Hepatic stellate cell (primary cell): ENCODE measurements at regions not wholly inside any gene's neighbourhood (a gene's known extent, or its start where the extent isn't known, plus 50 kb on each side); places are given as distances from the start of the nearest gene placed in this dataset.
A peak's percentile ranks its signal among the peaks of the same experiment; 100 is the strongest.
"Not testable (repeated sequence)": the region's sequence is repeated elsewhere in the genome, so short reads cannot be mapped to it uniquely, and the experiment has no call there.

ENCODE experiments used
- DNase-seq: peaks from one replicate; pipeline ENCODE4 v3.0.0; 2011; ENCODE audit warnings: low spot score

- DNase-seq, result no peak
Measured at GRCh38 chr14:81955123-81955522, 421.5 kb upstream of the SEL1L start.

- no peak for DNase-seq
Measured at GRCh38 chr14:81960781-81961180, 427.1 kb upstream of the SEL1L start.

DNA sequence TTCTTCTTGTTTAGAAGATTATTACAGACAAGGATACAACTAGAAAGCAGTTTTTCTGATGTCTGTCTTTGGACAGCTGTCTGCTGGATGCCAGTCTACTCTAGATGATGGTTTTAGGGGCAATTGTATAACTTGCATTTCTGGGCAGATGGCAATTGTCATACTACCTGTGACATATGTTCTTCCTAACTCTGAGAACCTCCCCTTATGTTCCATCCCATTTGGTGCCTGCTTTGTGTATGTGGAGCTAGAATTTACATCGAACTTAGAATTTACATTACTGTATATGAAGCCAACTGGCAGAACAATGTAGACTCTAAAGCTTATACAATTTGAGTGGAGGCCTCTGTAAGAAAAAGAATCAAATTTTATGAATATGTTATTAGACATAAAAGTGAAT, 430.2 kb upstream of the SEL1L start:
- no peak for DNase-seq

DNA sequence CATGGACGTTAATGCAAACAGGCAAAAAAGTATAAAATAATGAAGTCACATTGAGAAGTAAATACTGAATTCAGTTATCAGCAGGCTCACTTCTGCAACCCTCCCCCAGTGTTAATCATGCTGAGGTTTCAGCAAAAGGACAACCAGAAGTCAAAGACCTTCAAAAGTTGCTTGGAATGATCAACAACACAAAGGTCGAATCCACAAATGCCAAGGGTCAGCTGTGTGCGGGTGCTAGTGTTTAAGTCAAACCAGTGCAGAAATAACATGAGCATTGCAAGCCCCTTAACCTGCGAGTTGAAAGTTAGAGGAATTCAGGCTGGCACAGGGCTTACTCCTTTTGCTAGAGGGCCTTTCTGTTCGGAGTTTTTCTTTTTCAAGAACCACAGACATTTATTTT, 436.7 kb upstream of the SEL1L start:
- DNase-seq, result no peak

DNA sequence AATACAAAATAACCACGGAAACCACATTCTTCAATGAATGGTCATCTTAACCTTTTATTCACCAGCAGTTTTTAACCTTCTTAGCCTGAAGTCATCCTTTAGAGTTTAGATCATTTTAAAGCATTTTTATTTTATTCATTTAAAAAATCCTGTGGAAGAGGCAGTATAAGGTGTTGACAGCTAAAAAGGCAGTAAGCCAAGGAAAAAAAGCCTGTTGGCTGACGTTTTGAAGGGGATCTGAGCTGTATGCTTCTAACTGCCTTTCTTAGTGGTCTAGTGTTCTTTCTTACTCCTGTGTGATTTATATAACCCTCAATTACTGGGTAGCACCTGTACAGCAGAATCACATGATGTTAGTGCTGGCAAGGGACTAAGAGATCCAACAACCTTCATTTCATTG, 438.3 kb upstream of the SEL1L start:
- DNase-seq, result no peak

GRCh38 chr14:81972601-81973000, 438.9 kb upstream of the SEL1L start:
- DNase-seq, result no peak

- DNase-seq, result no peak
Measured at GRCh38 chr14:81974543-81974942, 440.9 kb upstream of the SEL1L start.

- no peak for DNase-seq
Measured at GRCh38 chr14:81980601-81981306, 447.1 kb upstream of the SEL1L start.

DNA sequence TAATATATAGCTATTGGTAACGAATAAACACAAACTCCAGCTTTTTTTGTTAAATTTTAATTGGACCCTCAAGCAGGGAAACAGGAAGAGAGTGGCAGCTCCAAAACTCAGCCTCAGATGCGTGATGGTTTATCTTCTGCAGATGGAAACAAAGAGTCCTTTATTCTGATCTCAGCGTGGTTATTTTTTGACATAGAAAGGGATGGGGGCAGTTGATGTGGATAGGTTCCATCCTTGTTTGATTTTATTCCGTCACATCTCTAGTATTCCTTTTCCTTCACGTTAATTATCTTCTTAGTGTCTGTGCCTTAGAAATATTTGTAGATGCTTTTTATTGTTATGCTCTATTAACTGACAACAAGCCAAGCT, 447.6 kb upstream of the SEL1L start:
- no peak for DNase-seq

DNA sequence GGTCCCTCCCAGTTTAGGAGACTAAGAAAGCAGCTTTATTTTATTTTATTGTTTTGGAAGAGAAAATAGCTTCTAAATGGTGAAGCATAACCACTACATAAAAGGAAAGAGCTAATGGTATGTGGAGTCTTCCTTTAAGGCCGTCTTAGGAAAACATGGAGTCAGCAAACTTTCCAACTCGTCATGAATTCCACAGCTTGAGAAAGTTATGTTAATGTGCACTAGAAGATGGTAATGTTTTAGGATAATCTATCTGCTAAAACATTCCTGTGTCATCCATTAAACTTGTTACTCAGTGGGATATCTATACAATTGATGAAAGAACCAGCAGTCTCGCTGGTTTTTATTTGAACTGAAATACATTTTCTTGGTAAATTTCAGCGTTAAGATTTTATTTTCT, 448.4 kb upstream of the SEL1L start:
- DNase-seq, result no peak

DNA sequence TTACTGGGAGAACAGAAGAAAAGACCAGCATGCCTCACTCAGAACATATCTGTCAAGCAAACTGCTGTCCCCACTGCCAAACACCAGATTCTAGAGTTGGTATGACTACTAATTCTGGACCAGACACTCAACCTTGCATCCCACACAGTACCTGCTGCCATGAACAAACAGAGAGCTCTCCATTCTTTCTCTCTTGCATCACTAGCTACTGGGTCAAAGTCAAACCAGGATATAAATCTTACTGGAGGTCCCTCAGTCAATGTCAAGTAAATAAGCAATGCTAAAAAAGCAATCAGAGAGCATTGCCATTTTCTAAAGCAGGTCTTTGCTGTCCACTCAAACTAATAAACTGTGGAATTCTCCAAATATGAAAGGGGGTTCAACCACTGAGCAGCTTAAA, 452.4 kb upstream of the SEL1L start:
- no peak for DNase-seq

DNA sequence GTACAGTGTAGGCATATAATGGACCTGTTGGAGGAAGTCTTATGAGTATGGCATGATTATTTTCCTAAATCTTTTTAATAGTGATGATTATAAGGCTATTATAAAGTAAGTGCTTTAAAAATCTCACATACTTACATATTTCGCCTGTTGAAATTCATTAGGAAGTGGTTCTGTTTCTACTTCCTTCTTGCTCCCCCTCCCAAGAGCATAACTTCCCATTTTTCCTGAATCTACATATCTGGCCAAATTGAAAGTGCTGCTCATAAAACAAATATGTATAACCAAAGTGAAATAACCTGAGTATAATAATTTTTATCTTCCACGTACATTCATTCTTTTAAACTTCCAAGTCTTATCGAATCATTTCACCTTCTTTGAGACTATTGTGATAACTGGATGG, 455.6 kb upstream of the SEL1L start:
- DNase-seq, result no peak

GRCh38 chr14:81990312-81990761, 456.7 kb upstream of the SEL1L start:
- DNase-seq, result peak; percentile 6

- no peak for DNase-seq
Measured at GRCh38 chr14:81991998-81992397, 458.3 kb upstream of the SEL1L start.

DNA sequence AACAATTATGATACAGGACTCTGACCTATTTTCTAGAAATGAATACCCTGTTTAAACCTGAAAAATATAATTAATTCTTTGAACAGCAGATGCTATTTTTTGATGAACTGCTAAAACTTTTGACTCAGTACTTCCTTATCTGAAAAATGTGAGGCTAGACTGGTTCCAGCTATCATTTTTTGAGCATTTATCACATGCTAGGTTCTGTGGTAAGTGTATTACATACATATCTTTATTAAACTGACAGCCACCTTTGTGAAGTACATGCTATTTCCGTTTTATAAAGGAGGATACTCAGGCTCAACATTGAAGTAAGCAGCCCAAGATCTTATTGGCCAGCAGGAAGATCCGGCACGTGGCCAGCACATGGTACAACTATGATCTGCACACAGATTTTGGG, 459.8 kb upstream of the SEL1L start:
- DNase-seq, result no peak

DNA sequence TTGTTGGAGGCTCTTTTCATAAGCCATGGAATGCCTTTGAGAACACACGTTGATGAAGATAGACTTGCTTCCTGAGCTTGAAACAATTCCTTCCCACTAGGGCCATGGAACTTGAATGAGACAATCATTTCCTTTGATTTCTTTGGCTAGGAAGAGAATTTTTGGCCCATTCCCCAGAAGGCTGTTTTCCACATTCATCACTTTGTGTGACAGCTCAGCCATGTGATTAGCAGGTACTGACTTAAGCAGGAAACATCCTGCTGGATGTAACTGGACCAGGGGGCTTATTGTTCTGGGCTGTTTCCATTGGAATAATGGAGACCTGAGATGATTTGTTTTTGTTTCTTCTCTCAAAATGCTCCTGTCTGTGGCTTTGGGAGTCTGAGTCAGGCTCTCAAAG, 469.8 kb upstream of the SEL1L start:
- DNase-seq, result no peak

DNA sequence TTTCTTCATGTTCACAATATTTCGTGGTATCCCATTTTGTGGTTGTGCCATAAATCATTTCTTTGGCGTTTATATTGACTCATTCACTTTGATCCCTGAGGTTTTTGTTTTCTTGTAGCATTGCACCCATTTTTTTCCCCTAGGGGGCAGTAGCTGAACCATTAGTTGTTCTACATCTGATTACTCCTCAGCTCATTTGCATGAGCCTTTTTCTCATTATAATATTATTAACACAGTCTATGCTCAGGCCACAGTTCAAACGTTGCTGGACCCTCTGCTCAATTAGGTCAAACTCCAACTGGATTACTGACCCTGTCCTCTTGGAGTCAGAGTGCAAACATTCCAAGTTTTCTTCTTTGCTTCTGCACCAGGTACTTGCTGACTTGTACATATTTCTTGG, 475.4 kb upstream of the SEL1L start:
- DNase-seq, result no peak

GRCh38 chr14:82009993-82010392, 476.3 kb upstream of the SEL1L start:
- DNase-seq, result no peak

- DNase-seq, result no peak
Measured at GRCh38 chr14:82011460-82011859, 477.8 kb upstream of the SEL1L start.

- DNase-seq, result no peak
Measured at GRCh38 chr14:82029038-82029437, 495.4 kb upstream of the SEL1L start.

GRCh38 chr14:82035397-82035796, 501.7 kb upstream of the SEL1L start:
- no peak for DNase-seq

DNA sequence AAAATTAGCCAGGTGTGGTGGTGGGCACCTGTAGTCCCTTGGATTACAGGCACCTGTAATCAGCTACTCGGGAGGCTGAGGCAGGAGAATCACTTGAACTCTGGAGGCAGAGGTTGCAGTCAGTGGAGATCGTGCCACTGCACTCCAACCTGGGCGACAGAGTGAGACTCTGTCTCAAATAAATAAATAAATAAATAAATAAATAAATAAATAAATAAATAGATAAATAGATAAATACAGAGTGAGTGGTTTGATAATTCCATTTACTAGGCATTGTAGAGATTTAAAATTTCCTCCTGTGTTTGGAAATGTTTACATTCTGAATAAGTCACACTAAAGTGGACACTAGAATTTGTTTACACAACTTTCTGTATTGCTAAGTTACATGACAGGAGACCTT, 504.4 kb upstream of the SEL1L start:
- not testable (repeated sequence) for DNase-seq

DNA sequence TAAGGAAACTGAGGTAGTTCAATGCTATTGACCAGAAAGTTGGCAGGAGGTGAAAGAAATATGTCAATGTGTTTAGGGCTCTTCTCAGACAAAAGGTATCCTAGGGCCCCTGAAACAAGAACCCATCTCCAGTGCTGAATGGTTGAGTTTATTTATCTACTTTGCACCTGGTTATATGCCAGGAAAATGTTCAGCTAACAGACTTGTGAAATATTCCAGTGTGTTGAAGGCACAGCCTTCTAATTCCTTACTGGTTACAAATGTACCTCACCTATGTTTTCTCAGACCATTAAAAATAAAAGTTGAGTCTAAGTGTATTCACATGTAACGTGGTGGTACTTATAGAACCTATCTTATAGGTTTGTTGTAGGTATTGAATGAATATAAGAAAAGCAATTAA, 511.7 kb upstream of the SEL1L start:
- no peak for DNase-seq

DNA sequence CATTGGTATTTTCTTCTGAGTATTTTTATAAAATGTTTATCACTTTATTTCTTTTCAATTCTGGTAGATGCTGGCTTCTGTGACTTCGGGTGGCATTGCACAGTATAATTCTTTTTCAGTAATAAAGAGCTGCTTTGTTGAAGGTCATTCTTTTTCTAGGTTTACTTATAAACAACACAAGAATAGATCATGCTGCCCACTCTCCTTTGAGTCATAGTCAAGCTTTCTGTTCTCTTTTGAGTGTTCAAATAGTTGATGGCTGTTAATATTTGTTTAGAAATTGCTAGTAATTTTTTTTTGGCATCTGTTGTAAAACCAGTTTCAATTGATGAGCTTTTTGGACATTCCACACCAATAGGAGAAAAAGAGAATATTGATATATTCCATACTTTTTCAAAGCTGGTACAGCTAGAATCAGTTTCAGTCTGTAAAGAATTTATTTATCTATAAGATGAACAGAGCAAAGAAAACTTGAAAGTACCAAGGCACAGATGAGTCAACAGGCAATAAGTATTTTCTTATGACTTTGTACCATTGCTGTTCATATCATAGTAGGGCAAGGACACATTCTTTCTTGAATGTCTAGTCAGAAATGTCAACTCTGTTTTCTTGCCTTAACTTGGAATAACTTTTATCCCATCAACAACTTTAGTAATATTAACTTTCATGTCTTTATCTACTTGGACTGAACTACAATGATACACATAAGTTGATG, 513.0 kb upstream of the SEL1L start:
- no peak for DNase-seq
